OCI-LY3 (cell line): ENCODE measurements at regions not wholly inside any gene's neighbourhood (a gene's known extent, or its start where the extent isn't known, plus 50 kb on each side); places are given as distances from the start of the nearest gene placed in this dataset.

Source experiments
- CTCF ChIP-seq: fragments of 200-600, 300-600 bp; sonication (generic); IDR thresholded peaks from 2 replicates; pipeline ENCODE4 v1.5.1; 2014; ENCODE audit warnings: antibody characterized with exemption, low read length, low read depth
- EZH2phosphoT487 ChIP-seq: fragments of 200-600 bp; shearing (Covaris generic); IDR thresholded peaks from 2 replicates; pipeline ENCODE4 v1.6.1; 2018; ENCODE audit warnings: antibody characterized with exemption, mixed run types, low read depth

- no peak for TF ChIP-seq CTCF
- TF ChIP-seq EZH2phosphoT487, result no peak
These were observed 266.8 kb downstream of the NDUFA10 start for GRCh38 chr2:239758279-239758877.
